Peyer's patch (tissue), 4 donors: ENCODE measurements at regions not wholly inside any gene's neighbourhood (a gene's known extent, or its start where the extent isn't known, plus 50 kb on each side); places are given as distances from the start of the nearest gene placed in this dataset.

ENCODE experiments used
- POLR2A ChIP-seq, 2 donors: fragments of 450-650 bp; IDR thresholded peaks; one replicate each; pipeline ENCODE4 v1.5.1; 2017; ENCODE audit warnings: antibody characterized with exemption in 2 of 2, mild to moderate bottlenecking in 2 of 2, moderate library complexity in 2 of 2
- TF ChIP-seq, protein P1 (sequence below), 6 experiments: fragments of 450-650 bp in 4 of 6; fragments of 200-600 bp in 2 of 6; sonication (generic) in 1 of 6; IDR thresholded peaks; one replicate each; pipeline ENCODE4 v1.5.1; 2017 to 2019; ENCODE audit warnings: antibody characterized with exemption in 6 of 6, mild to moderate bottlenecking in 3 of 6, moderate library complexity in 1 of 6

DNA sequence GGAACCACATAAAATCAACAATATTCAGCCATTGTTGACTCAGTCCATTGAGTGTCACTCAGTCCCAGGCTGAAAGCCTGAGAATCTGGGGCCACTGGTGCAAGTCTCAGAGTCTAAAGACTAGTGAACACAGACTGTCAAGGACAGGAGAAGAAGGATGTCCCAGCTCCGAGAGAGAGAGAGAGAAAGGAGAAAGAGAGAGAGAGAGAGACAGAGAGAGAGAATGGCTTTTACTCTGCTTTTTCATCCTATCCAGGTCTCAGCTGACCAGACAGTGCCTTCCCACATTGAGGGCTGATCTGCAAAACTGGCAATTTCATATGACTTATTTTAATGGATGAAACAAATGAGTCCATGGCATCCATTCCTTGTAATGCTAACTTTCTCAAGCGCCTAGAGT, 984.1 kb downstream of the UQCRFS1 start:
- TF ChIP-seq, protein P1, sequence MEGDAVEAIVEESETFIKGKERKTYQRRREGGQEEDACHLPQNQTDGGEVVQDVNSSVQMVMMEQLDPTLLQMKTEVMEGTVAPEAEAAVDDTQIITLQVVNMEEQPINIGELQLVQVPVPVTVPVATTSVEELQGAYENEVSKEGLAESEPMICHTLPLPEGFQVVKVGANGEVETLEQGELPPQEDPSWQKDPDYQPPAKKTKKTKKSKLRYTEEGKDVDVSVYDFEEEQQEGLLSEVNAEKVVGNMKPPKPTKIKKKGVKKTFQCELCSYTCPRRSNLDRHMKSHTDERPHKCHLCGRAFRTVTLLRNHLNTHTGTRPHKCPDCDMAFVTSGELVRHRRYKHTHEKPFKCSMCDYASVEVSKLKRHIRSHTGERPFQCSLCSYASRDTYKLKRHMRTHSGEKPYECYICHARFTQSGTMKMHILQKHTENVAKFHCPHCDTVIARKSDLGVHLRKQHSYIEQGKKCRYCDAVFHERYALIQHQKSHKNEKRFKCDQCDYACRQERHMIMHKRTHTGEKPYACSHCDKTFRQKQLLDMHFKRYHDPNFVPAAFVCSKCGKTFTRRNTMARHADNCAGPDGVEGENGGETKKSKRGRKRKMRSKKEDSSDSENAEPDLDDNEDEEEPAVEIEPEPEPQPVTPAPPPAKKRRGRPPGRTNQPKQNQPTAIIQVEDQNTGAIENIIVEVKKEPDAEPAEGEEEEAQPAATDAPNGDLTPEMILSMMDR (IDR thresholded peaks at IDR 0.05), result no peak
- no peak for TF ChIP-seq POLR2A (IDR thresholded peaks at IDR 0.05)
